ENCODE measurements at regions not wholly inside any gene's neighbourhood (a gene's known extent, or its start where the extent isn't known, plus 50 kb on each side); places are given as distances from the start of the nearest gene placed in this dataset.

DNA sequence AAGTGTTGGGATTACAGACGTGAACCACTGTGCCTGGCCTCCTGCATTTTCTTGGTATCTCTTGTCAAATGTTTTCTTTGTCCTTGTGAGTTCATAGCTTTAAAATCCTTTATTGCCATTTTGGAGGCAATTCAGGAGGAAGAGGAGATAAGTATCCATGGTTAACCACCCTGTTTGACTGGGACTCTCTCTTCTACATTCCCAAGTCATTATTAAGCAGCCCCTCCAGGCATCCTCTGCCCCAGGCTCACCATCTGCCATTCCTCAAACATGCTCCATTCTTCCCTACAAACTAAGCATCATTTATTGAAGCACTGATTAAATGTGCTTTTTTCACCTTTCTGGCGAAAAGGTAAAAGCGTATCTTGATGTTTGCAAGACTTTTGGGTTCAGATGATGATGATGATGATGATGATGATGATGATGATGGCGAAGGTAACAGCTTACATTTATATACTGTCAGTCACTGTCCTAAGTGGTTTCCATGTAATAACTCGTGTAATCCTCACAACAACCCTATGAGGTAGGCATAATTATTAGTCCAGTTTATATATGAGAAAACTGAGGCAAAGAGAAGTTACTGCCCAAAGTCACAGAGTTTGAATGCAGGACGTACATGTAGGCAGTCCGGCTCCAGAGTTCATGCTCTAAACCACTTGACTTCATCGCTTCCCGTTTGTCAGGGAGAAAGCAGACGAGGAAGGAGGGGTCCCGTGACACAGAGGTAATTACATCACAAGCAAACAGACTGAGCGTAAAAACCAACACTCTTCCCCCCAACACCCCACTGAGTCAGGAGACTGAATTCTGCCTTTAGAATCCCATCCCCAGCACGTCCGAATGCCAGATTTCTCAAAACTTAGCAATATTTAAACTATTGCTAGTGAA is 69.7 kb upstream of the ACKR3 start:
- TF ChIP-seq POLR2A (IDR thresholded peaks at IDR 0.05) (no peak), POLR2AphosphoS5 (IDR thresholded peaks at IDR 0.05) (no peak)
- TF ChIP-seq, protein P1, sequence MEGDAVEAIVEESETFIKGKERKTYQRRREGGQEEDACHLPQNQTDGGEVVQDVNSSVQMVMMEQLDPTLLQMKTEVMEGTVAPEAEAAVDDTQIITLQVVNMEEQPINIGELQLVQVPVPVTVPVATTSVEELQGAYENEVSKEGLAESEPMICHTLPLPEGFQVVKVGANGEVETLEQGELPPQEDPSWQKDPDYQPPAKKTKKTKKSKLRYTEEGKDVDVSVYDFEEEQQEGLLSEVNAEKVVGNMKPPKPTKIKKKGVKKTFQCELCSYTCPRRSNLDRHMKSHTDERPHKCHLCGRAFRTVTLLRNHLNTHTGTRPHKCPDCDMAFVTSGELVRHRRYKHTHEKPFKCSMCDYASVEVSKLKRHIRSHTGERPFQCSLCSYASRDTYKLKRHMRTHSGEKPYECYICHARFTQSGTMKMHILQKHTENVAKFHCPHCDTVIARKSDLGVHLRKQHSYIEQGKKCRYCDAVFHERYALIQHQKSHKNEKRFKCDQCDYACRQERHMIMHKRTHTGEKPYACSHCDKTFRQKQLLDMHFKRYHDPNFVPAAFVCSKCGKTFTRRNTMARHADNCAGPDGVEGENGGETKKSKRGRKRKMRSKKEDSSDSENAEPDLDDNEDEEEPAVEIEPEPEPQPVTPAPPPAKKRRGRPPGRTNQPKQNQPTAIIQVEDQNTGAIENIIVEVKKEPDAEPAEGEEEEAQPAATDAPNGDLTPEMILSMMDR (IDR thresholded peaks at IDR 0.05) = no peak
- H3K27me3 ChIP-seq = no peaks in the 10 kb centered on the region
- intact Hi-C loops (cut with DNase I; ENCODE audit: low total_unique reads) = loop anchor here (5.0 kb wide), 1 partner anchor 532 kb away; no protein-coding TSS in a partner anchor
- no peak overlapping the region for H3K27ac ChIP-seq
- no peaks in the 10 kb centered on the region for H3K9me3 ChIP-seq
- DNase-seq (ENCODE audit: low spot score in 2 of 2) = no peak
- H3K4me1 ChIP-seq = no peaks in the 10 kb centered on the region
- H3K4me3 ChIP-seq = no peak overlapping the region
- H3K36me3 ChIP-seq = no peaks in the 10 kb centered on the region

DNA sequence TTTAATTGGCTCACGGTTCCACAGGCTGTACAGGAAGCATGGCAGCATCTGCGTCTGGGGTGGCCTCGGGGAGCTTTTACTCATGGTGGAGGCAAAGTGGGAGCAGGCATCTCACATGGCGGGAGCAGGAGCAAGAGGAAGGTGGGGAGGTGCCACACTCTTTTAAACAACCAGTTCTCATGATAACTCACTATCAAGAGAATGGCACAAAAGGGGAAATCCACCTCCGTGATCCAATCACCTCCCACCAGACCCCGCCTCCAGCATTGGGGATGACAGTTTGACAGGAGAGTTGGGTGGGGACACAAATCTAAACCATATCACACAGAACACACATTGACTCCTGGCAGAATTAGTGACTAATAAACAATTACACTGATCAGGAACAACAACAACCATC is 68.6 kb upstream of the ACKR3 start:
- Histone ChIP-seq H3K9me3 (no peaks in the 10 kb centered on the region), H3K36me3 (no peaks in the 10 kb centered on the region), H3K27ac (no peak overlapping the region), H3K4me3 (no peak overlapping the region), H3K4me1 (no peaks in the 10 kb centered on the region), H3K27me3 (no peaks in the 10 kb centered on the region)
- intact Hi-C loops (cut with DNase I; ENCODE audit: low total_unique reads) = loop anchor here (5.0 kb wide), 1 partner anchor 531 kb away; no protein-coding TSS in a partner anchor
- DNase-seq (ENCODE audit: low spot score in 2 of 2) = no peak
- no peak for TF ChIP-seq POLR2AphosphoS5 (IDR thresholded peaks at IDR 0.05)
- TF ChIP-seq, protein P1 (IDR thresholded peaks at IDR 0.05) = no peak
- no peak for TF ChIP-seq POLR2A (IDR thresholded peaks at IDR 0.05)

DNA sequence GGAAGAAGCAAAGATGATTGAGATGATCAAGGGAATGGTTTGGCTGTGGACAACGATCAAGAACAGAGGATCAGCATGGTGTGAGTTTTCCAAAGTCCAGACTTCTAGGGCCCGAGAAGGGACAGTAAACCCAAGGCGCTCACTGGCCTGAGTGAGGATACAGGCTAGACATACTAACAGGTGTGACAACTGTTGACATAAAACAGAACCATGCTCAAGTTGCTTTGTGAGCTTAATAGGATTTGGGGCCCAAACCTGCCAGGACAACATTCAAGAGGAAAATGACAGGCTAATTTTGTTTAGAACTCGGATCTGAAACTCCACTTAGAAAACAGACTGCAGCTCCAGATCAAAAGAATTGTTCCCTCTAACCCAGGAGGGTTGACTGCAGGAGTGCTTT is 68.1 kb upstream of the ACKR3 start:
- intact Hi-C loops (cut with DNase I; ENCODE audit: low total_unique reads) = loop anchor here (5.0 kb wide), 1 partner anchor 531 kb away; no protein-coding TSS in a partner anchor
- no peak for DNase-seq (ENCODE audit: low spot score in 2 of 2)
- Histone ChIP-seq H3K27ac (no peak overlapping the region), H3K36me3 (no peaks in the 10 kb centered on the region), H3K4me3 (no peak overlapping the region), H3K4me1 (peaks cover 0 to 3% of the 10 kb centered on the region in 2 donors), H3K9me3 (no peaks in the 10 kb centered on the region), H3K27me3 (no peaks in the 10 kb centered on the region)
- TF ChIP-seq POLR2AphosphoS5 (IDR thresholded peaks at IDR 0.05) (no peak), POLR2A (IDR thresholded peaks at IDR 0.05) (no peak)
- TF ChIP-seq, protein P1 (IDR thresholded peaks at IDR 0.05) = no peak

DNA sequence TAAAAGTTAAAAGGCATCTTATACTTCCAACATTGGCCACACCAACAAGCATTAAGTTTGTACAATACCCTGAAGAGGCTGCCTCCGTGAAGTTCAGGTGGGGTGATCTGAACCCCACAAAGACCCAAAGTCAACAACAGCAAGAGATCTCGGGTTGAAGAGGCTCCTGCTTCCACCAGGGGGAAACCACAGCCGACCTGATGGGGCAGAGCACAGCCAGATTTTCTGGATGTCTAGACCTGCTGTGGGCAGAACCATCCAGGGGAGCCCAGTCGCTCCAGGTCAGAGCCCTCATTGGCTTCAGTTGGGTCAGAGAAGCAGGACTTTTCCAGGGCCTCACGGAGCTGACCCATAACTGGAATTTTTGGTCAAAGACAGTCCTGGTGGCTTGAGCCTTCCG is 66.5 kb upstream of the ACKR3 start:
- Histone ChIP-seq H3K4me3 (no peak overlapping the region), H3K4me1 (peaks cover 0 to 8% of the 10 kb centered on the region in 2 donors), H3K27ac (no peak overlapping the region), H3K9me3 (no peaks in the 10 kb centered on the region), H3K36me3 (no peaks in the 10 kb centered on the region), H3K27me3 (no peaks in the 10 kb centered on the region)
- intact Hi-C loops (cut with DNase I; ENCODE audit: low total_unique reads) = loop anchor here (5.0 kb wide), 1 partner anchor 529 kb away; no protein-coding TSS in a partner anchor
- no peak for TF ChIP-seq POLR2AphosphoS5 (IDR thresholded peaks at IDR 0.05)
- DNase-seq (ENCODE audit: low spot score in 2 of 2) = no peak

DNA sequence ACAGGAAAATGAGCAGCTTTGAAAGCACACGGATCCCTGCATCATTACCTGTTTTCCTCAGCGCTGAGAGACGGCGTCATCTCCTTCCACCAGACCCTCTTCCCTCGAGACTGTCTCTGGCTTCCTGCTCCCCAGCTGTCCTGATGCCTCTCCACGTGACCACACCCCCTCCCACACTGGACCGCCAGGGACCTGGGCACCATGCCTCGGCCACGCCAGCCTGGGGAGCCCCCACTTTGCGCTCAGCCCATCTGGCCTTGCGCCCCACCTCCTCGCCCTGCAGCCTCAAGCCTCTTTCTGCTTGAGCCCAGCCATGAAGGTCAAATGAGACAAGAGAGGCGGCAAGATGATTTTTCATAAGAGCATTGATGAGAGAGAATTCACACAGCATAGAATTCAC is 66.0 kb upstream of the ACKR3 start:
- H3K27ac ChIP-seq = no peak overlapping the region
- no peak for DNase-seq (ENCODE audit: low spot score in 2 of 2)
- H3K9me3 ChIP-seq = no peaks in the 10 kb centered on the region
- intact Hi-C loops (cut with DNase I; ENCODE audit: low total_unique reads) = loop anchor here (5.0 kb wide), 1 partner anchor 529 kb away; no protein-coding TSS in a partner anchor
- H3K36me3 ChIP-seq = no peaks in the 10 kb centered on the region
- H3K4me3 ChIP-seq = no peak overlapping the region
- H3K4me1 ChIP-seq = peaks cover 0 to 8% of the 10 kb centered on the region in 2 donors
- no peak for TF ChIP-seq POLR2A (IDR thresholded peaks at IDR 0.05)
- TF ChIP-seq, protein P1 (IDR thresholded peaks at IDR 0.05) = no peak
- TF ChIP-seq POLR2AphosphoS5 (IDR thresholded peaks at IDR 0.05) = no peak
- H3K27me3 ChIP-seq = no peaks in the 10 kb centered on the region

All from breast epithelium (tissue), 4 donors.